IMR-90 (cell line): ENCODE measurements at regions not wholly inside any gene's neighbourhood (a gene's known extent, or its start where the extent isn't known, plus 50 kb on each side); places are given as distances from the start of the nearest gene placed in this dataset.

ENCODE experiments used
- ATAC-seq: fragments of 200-7000 bp; cut with Tn5 transposase; 2 replicates; pipeline ENCODE4 v1.9.1; 2020; ENCODE audit warnings: low read depth, mild to moderate bottlenecking, moderate library complexity
- BruUV-seq: library from RNA; stranded (reverse); fragments of 400-500 nt; replicated peaks from 2 replicates; lab custom pipeline; 2021; lab: Mats Ljungman, UMichigan
- CTCF ChIA-PET: fragments of 300-600 bp; formaldehyde crosslinking; extraction: SDS; loops from one replicate; lab custom pipeline; 2021; ENCODE audit warnings: antibody characterized with exemption; lab: Yijun Ruan, JAX
- POLR2A ChIA-PET: fragments of 300-600 bp; sonication (Branson Sonifier 250); formaldehyde crosslinking; loops from one replicate; lab custom pipeline; 2022; ENCODE audit warnings: antibody characterized with exemption; ENCODE audit not compliant: unreplicated experiment; lab: Charles Lee
- DNase-seq: peaks from one replicate; pipeline ENCODE4 v3.0.0; 2013
- H2AFZ ChIP-seq: replicated peaks from 2 replicates; pipeline ENCODE3; 2013; ENCODE audit warnings: low read length, mild to moderate bottlenecking; ENCODE audit not compliant: poor library complexity
- H2AK5ac ChIP-seq: 2 replicates; pipeline ENCODE4 v1.6.1; 2013; ENCODE audit warnings: low read depth, low read length, inconsistent platforms
- H2AK9ac ChIP-seq: replicated peaks from 2 replicates; pipeline ENCODE3; 2013; ENCODE audit warnings: mild to moderate bottlenecking, low read depth, low read length, moderate library complexity; ENCODE audit not compliant: poor library complexity
- H2BK120ac ChIP-seq: 2 replicates; pipeline ENCODE4 v1.6.1; 2013; ENCODE audit warnings: low read depth, low read length, inconsistent platforms
- H2BK15ac ChIP-seq: 3 replicates; pipeline ENCODE4 v1.6.1; 2013; ENCODE audit warnings: low read depth, low read length, inconsistent platforms
- H2BK20ac ChIP-seq: 2 replicates; pipeline ENCODE4 v1.6.1; 2013; ENCODE audit warnings: low read depth, mild to moderate bottlenecking, inconsistent platforms, low read length, moderate library complexity
- H2BK5ac ChIP-seq: 2 replicates; pipeline ENCODE4 v1.6.1; 2013; ENCODE audit warnings: mild to moderate bottlenecking, low read depth, low read length, inconsistent platforms; ENCODE audit not compliant: poor library complexity, severe bottlenecking
- H3K14ac ChIP-seq: replicated peaks from 2 replicates; pipeline ENCODE4 v1.6.1; 2013; ENCODE audit warnings: low read depth, low read length, inconsistent platforms
- H3K18ac ChIP-seq: 2 replicates; pipeline ENCODE4 v1.6.1; 2013; ENCODE audit warnings: low read depth, low read length, control low read depth
- H3K23ac ChIP-seq: 2 replicates; pipeline ENCODE4 v1.6.1; 2013; ENCODE audit warnings: low read depth, low read length, inconsistent platforms
- H3K27ac ChIP-seq: 2 replicates; pipeline ENCODE4 v1.5.1; 2013; ENCODE audit warnings: mild to moderate bottlenecking, control low read depth, low read length; ENCODE audit not compliant: insufficient read depth
- H3K27me3 ChIP-seq: 2 replicates; pipeline ENCODE4 v1.6.1; 2013; ENCODE audit warnings: low read length; ENCODE audit not compliant: control insufficient read depth, insufficient read depth
- H3K36me3 ChIP-seq: 2 replicates; pipeline ENCODE4 v1.6.1; 2013; ENCODE audit warnings: low read length, mixed read lengths; ENCODE audit not compliant: control insufficient read depth, insufficient read depth
- H3K4ac ChIP-seq: 2 replicates; pipeline ENCODE4 v1.6.1; 2013; ENCODE audit warnings: low read depth, low read length, inconsistent platforms
- H3K4me1 ChIP-seq: 2 replicates; pipeline ENCODE4 v1.6.1; 2013; ENCODE audit warnings: low read length, mixed read lengths; ENCODE audit not compliant: control insufficient read depth, insufficient read depth
- H3K4me2 ChIP-seq: 2 replicates; pipeline ENCODE4 v1.6.1; 2013; ENCODE audit warnings: low read depth, mild to moderate bottlenecking, control low read depth, low read length, moderate library complexity
- H3K4me3 ChIP-seq: 2 replicates; pipeline ENCODE4 v1.5.1; 2013; ENCODE audit warnings: low read depth, mild to moderate bottlenecking, control low read depth, low read length, moderate library complexity; ENCODE audit not compliant: insufficient read depth
- H3K56ac ChIP-seq: 2 replicates; pipeline ENCODE4 v1.6.1; 2013; ENCODE audit warnings: low read length, inconsistent platforms; ENCODE audit not compliant: insufficient read depth; ENCODE audit errors: extremely low read depth
- H3K79me1 ChIP-seq, 2 experiments: 2 replicates each; pipeline ENCODE4 v1.6.1; 2013; ENCODE audit warnings: low read length in 2 of 2, inconsistent platforms in 1 of 2, low read depth in 1 of 2
- H3K9ac ChIP-seq: 2 replicates; pipeline ENCODE4 v1.6.1; 2013; ENCODE audit warnings: low read depth, low read length, control low read depth
- H3K9me1 ChIP-seq: 2 replicates; pipeline ENCODE4 v1.6.1; 2013; ENCODE audit warnings: low read length, inconsistent platforms; ENCODE audit not compliant: insufficient read depth
- H3K9me3 ChIP-seq: 2 replicates; pipeline ENCODE4 v1.6.1; 2013; ENCODE audit warnings: low read length; ENCODE audit not compliant: control insufficient read depth, insufficient read depth
- H4K20me1 ChIP-seq: 2 replicates; pipeline ENCODE4 v1.6.1; 2013; ENCODE audit warnings: low read length, inconsistent platforms; ENCODE audit not compliant: insufficient read depth
- H4K5ac ChIP-seq: 2 replicates; pipeline ENCODE4 v1.6.1; 2013; ENCODE audit warnings: mild to moderate bottlenecking, low read depth, low read length, control low read depth
- H4K8ac ChIP-seq, 2 experiments: 2 replicates each; pipeline ENCODE4 v1.6.1; 2013; ENCODE audit warnings: low read depth in 2 of 2, low read length in 2 of 2, control low read depth in 1 of 2, inconsistent platforms in 1 of 2
- H4K91ac ChIP-seq: 2 replicates; pipeline ENCODE4 v1.6.1; 2013; ENCODE audit warnings: low read depth, low read length, inconsistent platforms; ENCODE audit not compliant: insufficient read depth
- BHLHE40 ChIP-seq: fragments of 150-350 bp; IDR thresholded peaks from 2 replicates; pipeline ENCODE4 v1.6.1; 2016; ENCODE audit warnings: mild to moderate bottlenecking, low read depth, low read length
- CEBPB ChIP-seq: IDR thresholded peaks from 2 replicates; pipeline ENCODE4 v1.6.1; 2012; ENCODE audit warnings: low read depth, low read length, improper control_type of control experiment
- CHD1 ChIP-seq: IDR thresholded peaks from 2 replicates; pipeline ENCODE4 v1.6.1; 2012; ENCODE audit warnings: low read depth, low read length, improper control_type of control experiment
- CTCF ChIP-seq: conservative IDR thresholded peaks from 2 replicates; pipeline ENCODE4 v1.5.1; 2012; ENCODE audit warnings: mild to moderate bottlenecking, low read depth, low read length, improper control_type of control experiment
- ELK1 ChIP-seq: fragments of 150-350 bp; IDR thresholded peaks from 2 replicates; pipeline ENCODE4 v1.6.1; 2016; ENCODE audit warnings: low read depth, mild to moderate bottlenecking, low read length, moderate library complexity, borderline replicate concordance
- FOS ChIP-seq: fragments of 150-350 bp; IDR thresholded peaks from 2 replicates; pipeline ENCODE4 v1.6.1; 2016; ENCODE audit warnings: low read depth, low read length
- MAFK ChIP-seq: IDR thresholded peaks from 2 replicates; pipeline ENCODE4 v1.6.1; 2012; ENCODE audit warnings: low read depth, low read length, improper control_type of control experiment
- MAZ ChIP-seq: IDR thresholded peaks from 2 replicates; pipeline ENCODE4 v1.6.1; 2012; ENCODE audit warnings: low read depth, mild to moderate bottlenecking, low read length, improper control_type of control experiment, moderate library complexity, borderline replicate concordance
- MXI1 ChIP-seq: IDR thresholded peaks from 2 replicates; pipeline ENCODE4 v1.6.1; 2012; ENCODE audit warnings: low read depth, mild to moderate bottlenecking, low read length, moderate library complexity, borderline replicate concordance
- NFE2L2 ChIP-seq: fragments of 150-350 bp; IDR thresholded peaks from 2 replicates; pipeline ENCODE4 v1.6.1; 2016; ENCODE audit warnings: low read depth, mild to moderate bottlenecking, low read length
- POLR2A ChIP-seq: IDR thresholded peaks from 2 replicates; pipeline ENCODE4 v1.6.1; 2012; ENCODE audit warnings: mild to moderate bottlenecking, low read depth, low read length
- RAD21 ChIP-seq: IDR thresholded peaks from 2 replicates; pipeline ENCODE4 v1.6.1; 2012; ENCODE audit warnings: low read length, improper control_type of control experiment
- RCOR1 ChIP-seq: IDR thresholded peaks from 2 replicates; pipeline ENCODE4 v1.6.1; 2012; ENCODE audit warnings: mild to moderate bottlenecking, low read length, improper control_type of control experiment; ENCODE audit not compliant: insufficient replicate concordance
- RFX5 ChIP-seq: IDR thresholded peaks from 2 replicates; pipeline ENCODE4 v1.8.0; 2012; ENCODE audit warnings: low read depth, mild to moderate bottlenecking, low read length, moderate library complexity
- SMC3 ChIP-seq: fragments of 150-350 bp; IDR thresholded peaks from 2 replicates; pipeline ENCODE4 v1.6.1; 2016; ENCODE audit warnings: low read depth, mild to moderate bottlenecking, antibody characterized with exemption, low read length, moderate library complexity
- whole genome bisulfite sequencing, 2 experiments: methylation state at CpG; one replicate each; pipeline versions ENCODE4 v1.1.5 to v1.1.7; 2013; ENCODE audit warnings: missing lambda C conversion rate in 2 of 2; ENCODE audit not compliant: insufficient read length in 1 of 2; ENCODE audit errors: extremely low coverage in 2 of 2; 5-methylcytosine and 5-hydroxymethylcytosine counted together
- dilution Hi-C: fragments of 300-500 bp; cut with HindIII; formaldehyde crosslinking; loops from one replicate; pipeline ENCODE4 v1.14.3; 2018; ENCODE audit warnings: low sequenced_read_pairs; ENCODE audit not compliant: unreplicated experiment
- in situ Hi-C: fragments of 300-500 bp; cut with MboI; formaldehyde crosslinking; loops from 3 replicates; pipeline ENCODE4 v1.14.3; 2019; ENCODE audit warnings: low sequenced_read_pairs, inconsistent platforms, mixed read lengths
- intact Hi-C: fragments of 100-400 bp; cut with micrococcal nuclease; formaldehyde crosslinking; loops from 2 replicates; pipeline ENCODE4 v1.10.0; 2022
- TF ChIP-seq, protein P1 (sequence below): fragments of 150-350 bp; IDR thresholded peaks from 2 replicates; pipeline ENCODE4 v1.6.1; 2017; ENCODE audit warnings: mild to moderate bottlenecking, antibody characterized with exemption, low read length, low read depth

GRCh38 chr1:38456531-38456876 lies 403.1 kb downstream of the RRAGC start:
- H2AK5ac ChIP-seq: no peak overlapping the region
- H3K23ac ChIP-seq: no peak overlapping the region
- dilution Hi-C loops: no loop called here
- no peak overlapping the region for H2BK5ac ChIP-seq
- no peak overlapping the region for H3K56ac ChIP-seq
- H3K27me3 ChIP-seq: no peaks in the 10 kb centered on the region
- H3K14ac ChIP-seq: no peak overlapping the region
- H3K4ac ChIP-seq: no peak overlapping the region
- no peaks in the 10 kb centered on the region for H4K20me1 ChIP-seq
- H3K9me1 ChIP-seq: no peaks in the 10 kb centered on the region
- H3K27ac ChIP-seq: no peak overlapping the region
- 33% methylated on average over 1 of the region's 2 CpGs; no CpG with 5 or more reads in 1 of the 2 experiments for WGBS, 2 experiments
- no peak overlapping the region for H3K4me2 ChIP-seq
- no TSS peak for BruUV-seq
- in situ Hi-C loops: no loop called here
- TF ChIP-seq SMC3: no peak
- TF ChIP-seq MAZ: no peak
- TF ChIP-seq RAD21: no peak
- TF ChIP-seq, protein P1, sequence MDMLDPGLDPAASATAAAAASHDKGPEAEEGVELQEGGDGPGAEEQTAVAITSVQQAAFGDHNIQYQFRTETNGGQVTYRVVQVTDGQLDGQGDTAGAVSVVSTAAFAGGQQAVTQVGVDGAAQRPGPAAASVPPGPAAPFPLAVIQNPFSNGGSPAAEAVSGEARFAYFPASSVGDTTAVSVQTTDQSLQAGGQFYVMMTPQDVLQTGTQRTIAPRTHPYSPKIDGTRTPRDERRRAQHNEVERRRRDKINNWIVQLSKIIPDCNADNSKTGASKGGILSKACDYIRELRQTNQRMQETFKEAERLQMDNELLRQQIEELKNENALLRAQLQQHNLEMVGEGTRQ: no peak
- TF ChIP-seq ELK1: no peak
- TF ChIP-seq BHLHE40: no peak
- no peak for TF ChIP-seq RFX5
- no peak for TF ChIP-seq RCOR1
- no peak for TF ChIP-seq FOS
- TF ChIP-seq MXI1: no peak
- TF ChIP-seq POLR2A: no peak
- no peak for TF ChIP-seq NFE2L2
- no peak for TF ChIP-seq CEBPB
- TF ChIP-seq CTCF: no peak
- no peak for TF ChIP-seq MAFK
- no peak for TF ChIP-seq CHD1
- H3K4me1 ChIP-seq: no peaks in the 10 kb centered on the region
- H3K79me1 ChIP-seq: no peaks in the 10 kb centered on the region
- POLR2A ChIA-PET: no interaction called here
- no peak overlapping the region for H2BK120ac ChIP-seq
- no peak overlapping the region for H3K4me3 ChIP-seq
- H3K9ac ChIP-seq: no peak overlapping the region
- H2BK15ac ChIP-seq: no peak overlapping the region
- CTCF ChIA-PET: interaction anchor here (0.6 kb wide), 1 partner anchor 562 kb away, joined by 3 read pairs; no protein-coding TSS in a partner anchor
- no peak overlapping the region for H2BK20ac ChIP-seq
- H3K9me3 ChIP-seq: no peaks in the 10 kb centered on the region
- no peaks in the 10 kb centered on the region for H3K36me3 ChIP-seq
- no peak overlapping the region for H3K18ac ChIP-seq
- no peak overlapping the region for H4K8ac ChIP-seq
- intact Hi-C loops: no loop called here
- H2AFZ ChIP-seq: no peak overlapping the region
- H2AK9ac ChIP-seq: no peak overlapping the region
- no peak for ATAC-seq
- H4K5ac ChIP-seq: no peak overlapping the region
- no peak overlapping the region for H4K91ac ChIP-seq
- no peak for DNase-seq
